Memory B cell (primary cell): ENCODE measurements at regions not wholly inside any gene's neighbourhood (a gene's known extent, or its start where the extent isn't known, plus 50 kb on each side); places are given as distances from the start of the nearest gene placed in this dataset.

Experiments used
- ATAC-seq: fragments of 150-1000 bp; cut with Tn5 transposase; 2 replicates; pipeline ENCODE4 v1.10.0; 2021; ENCODE audit warnings: low read depth, mild to moderate bottlenecking, moderate library complexity
- DNase-seq, 2 donors: peaks; one replicate each; pipeline ENCODE4 v3.0.0; 2022; ENCODE audit warnings: low spot score in 2 of 2
- H3K27ac Mint-ChIP-seq: one replicate; pipeline ENCODE4 v1.8.0; 2022; ENCODE audit warnings: mild to moderate bottlenecking, moderate library complexity, mixed read lengths
- H3K27me3 Mint-ChIP-seq: one replicate; pipeline ENCODE4 v1.8.0; 2022; ENCODE audit warnings: mixed read lengths
- H3K36me3 Mint-ChIP-seq: one replicate; pipeline ENCODE4 v1.8.0; 2022; ENCODE audit warnings: mild to moderate bottlenecking, mixed read lengths
- H3K4me1 Mint-ChIP-seq: one replicate; pipeline ENCODE4 v1.8.0; 2022; ENCODE audit warnings: mixed read lengths
- H3K4me3 Mint-ChIP-seq: one replicate; pipeline ENCODE4 v1.8.0; 2022; ENCODE audit warnings: mild to moderate bottlenecking, moderate library complexity, mixed read lengths
- H3K9me3 Mint-ChIP-seq: one replicate; pipeline ENCODE4 v1.8.0; 2022; ENCODE audit warnings: mixed read lengths

DNA sequence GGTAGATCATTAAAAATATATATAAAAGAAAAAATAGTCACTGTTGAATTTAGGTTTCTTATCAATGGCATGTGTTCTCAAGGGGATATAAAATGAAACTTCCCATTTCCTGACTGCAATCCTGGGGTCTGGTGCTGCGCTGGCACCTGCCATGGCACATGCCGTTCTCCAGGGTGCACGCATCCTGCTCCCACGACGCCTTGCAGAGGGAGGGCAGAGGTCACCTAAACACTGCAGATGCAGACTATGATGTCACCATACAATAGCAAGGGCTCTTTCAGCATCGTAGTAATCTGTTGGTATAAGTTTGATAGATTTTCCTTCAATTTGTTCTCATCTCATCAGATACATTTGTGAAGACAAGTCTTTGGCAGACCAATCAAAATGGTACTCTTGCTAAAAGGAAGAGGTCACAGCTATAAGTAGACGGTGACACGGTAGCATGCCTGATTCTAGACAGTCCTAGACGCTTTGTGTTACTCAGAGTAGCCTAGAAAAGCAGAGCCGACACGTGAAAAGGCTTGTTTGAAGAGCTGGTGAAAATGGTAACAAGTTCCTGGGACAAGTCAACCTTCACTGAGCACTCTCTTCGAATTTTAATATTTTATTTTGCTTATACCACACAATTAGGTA is 761.4 kb downstream of the DCDC2C start:
- Mint-ChIP-seq H3K4me1 (no peaks in the 10 kb centered on the region), H3K27me3 (peaks cover 2% of the 10 kb centered on the region), H3K4me3 (no peak overlapping the region), H3K9me3 (peaks cover 2% of the 10 kb centered on the region), H3K27ac (no peak overlapping the region), H3K36me3 (no peaks in the 10 kb centered on the region)
- no peak for DNase-seq
- no peak for ATAC-seq

GRCh38 chr2:4465671-4466070 is 762.3 kb downstream of the DCDC2C start:
- no peak for ATAC-seq

GRCh38 chr2:4475618-4476017 is 772.2 kb downstream of the DCDC2C start:
- no peak overlapping the region for H3K4me3 Mint-ChIP-seq
- H3K4me1 Mint-ChIP-seq, result no peaks in the 10 kb centered on the region
- H3K27ac Mint-ChIP-seq, result no peak overlapping the region
- H3K9me3 Mint-ChIP-seq, result no peaks in the 10 kb centered on the region
- ATAC-seq, result no peak
- H3K36me3 Mint-ChIP-seq, result no peaks in the 10 kb centered on the region
- H3K27me3 Mint-ChIP-seq, result no peaks in the 10 kb centered on the region
- no peak for DNase-seq

More at GRCh38 chr2:4465671-4466070, 762.3 kb downstream of the DCDC2C start:
- Mint-ChIP-seq H3K4me1 (no peaks in the 10 kb centered on the region), H3K36me3 (no peaks in the 10 kb centered on the region), H3K27ac (no peak overlapping the region), H3K9me3 (peaks cover 5% of the 10 kb centered on the region), H3K4me3 (no peak overlapping the region), H3K27me3 (peaks cover 2% of the 10 kb centered on the region)
- DNase-seq, result no peak

GRCh38 chr2:4483050-4483449 is 779.7 kb downstream of the DCDC2C start:
- DNase-seq (no peak), ATAC-seq (no peak)
- Mint-ChIP-seq H3K27me3 (no peaks in the 10 kb centered on the region), H3K27ac (no peak overlapping the region), H3K9me3 (peaks cover 14% of the 10 kb centered on the region), H3K4me3 (no peak overlapping the region), H3K4me1 (no peaks in the 10 kb centered on the region), H3K36me3 (peaks cover 2% of the 10 kb centered on the region)

GRCh38 chr2:4486971-4487370 is 783.6 kb downstream of the DCDC2C start:
- Mint-ChIP-seq H3K36me3 (peaks cover 2% of the 10 kb centered on the region), H3K4me3 (no peak overlapping the region)

GRCh38 chr2:4499316-4500030 is 796.1 kb downstream of the DCDC2C start:
- no peak for DNase-seq
- no peak overlapping the region for H3K4me3 Mint-ChIP-seq
- H3K36me3 Mint-ChIP-seq, result no peaks in the 10 kb centered on the region
- H3K9me3 Mint-ChIP-seq, result no peaks in the 10 kb centered on the region
- H3K27ac Mint-ChIP-seq, result no peak overlapping the region
- no peaks in the 10 kb centered on the region for H3K4me1 Mint-ChIP-seq
- H3K27me3 Mint-ChIP-seq, result no peaks in the 10 kb centered on the region
- no peak for ATAC-seq

More at GRCh38 chr2:4486971-4487370, 783.6 kb downstream of the DCDC2C start:
- H3K4me1 Mint-ChIP-seq, result no peaks in the 10 kb centered on the region
- H3K27ac Mint-ChIP-seq, result no peak overlapping the region
- no peak for DNase-seq
- ATAC-seq, result no peak
- H3K9me3 Mint-ChIP-seq, result peaks cover 13% of the 10 kb centered on the region
- no peaks in the 10 kb centered on the region for H3K27me3 Mint-ChIP-seq

DNA sequence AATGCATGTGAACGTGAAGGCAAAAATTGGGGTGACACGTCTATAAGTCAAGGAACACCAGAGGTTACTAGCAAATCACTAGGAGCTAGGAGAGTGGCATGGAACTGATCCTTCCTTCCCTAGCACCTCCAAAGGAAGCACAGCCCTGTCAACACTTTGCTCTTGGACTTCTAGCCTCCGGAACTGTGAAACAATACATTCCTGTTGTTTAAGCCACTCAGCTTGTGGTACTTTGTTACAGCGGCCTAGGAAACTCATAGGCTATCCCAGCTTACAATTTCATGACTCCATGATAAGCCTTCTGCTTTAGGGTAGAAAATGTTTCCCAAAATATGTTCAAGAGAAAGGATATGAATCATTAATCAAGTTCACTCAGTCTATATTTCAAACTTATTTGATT is 798.1 kb downstream of the DCDC2C start:
- no peak for ATAC-seq
- Mint-ChIP-seq H3K27ac (no peak overlapping the region), H3K27me3 (no peaks in the 10 kb centered on the region)

GRCh38 chr2:4502230-4502843 is 799.0 kb downstream of the DCDC2C start:
- H3K4me3 Mint-ChIP-seq, result no peak overlapping the region
- H3K36me3 Mint-ChIP-seq, result no peaks in the 10 kb centered on the region
- peaks cover 1% of the 10 kb centered on the region for H3K9me3 Mint-ChIP-seq
- H3K4me1 Mint-ChIP-seq, result no peaks in the 10 kb centered on the region
- ATAC-seq (no peak), DNase-seq (no peak)
- H3K27me3 Mint-ChIP-seq, result no peaks in the 10 kb centered on the region
- H3K27ac Mint-ChIP-seq, result no peak overlapping the region

More for the DNA sequence above, 798.1 kb downstream of the DCDC2C start:
- H3K4me3 Mint-ChIP-seq, result no peak overlapping the region
- no peaks in the 10 kb centered on the region for H3K4me1 Mint-ChIP-seq
- H3K36me3 Mint-ChIP-seq, result no peaks in the 10 kb centered on the region
- H3K9me3 Mint-ChIP-seq, result peaks cover 1% of the 10 kb centered on the region
- no peak for DNase-seq

DNA sequence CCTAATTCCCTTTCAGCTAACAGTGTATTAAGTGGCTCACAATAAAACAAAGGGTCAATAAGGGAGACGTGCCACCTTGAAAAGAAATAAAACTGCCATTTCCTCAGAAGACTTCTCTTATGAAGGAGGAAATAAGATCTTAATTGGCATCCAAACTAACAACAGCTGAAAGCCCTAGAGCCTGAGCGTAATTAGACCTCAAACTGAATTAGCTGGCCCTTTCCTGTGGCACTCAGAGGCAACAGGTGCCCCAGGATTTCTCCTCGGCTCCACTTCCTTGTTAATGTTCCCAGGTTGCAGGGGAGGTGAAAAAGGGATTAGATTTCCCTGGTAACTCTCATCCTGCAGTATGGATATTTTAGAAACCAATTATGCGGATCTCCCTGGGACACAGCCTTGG is 804.3 kb downstream of the DCDC2C start:
- Mint-ChIP-seq H3K36me3 (no peaks in the 10 kb centered on the region), H3K4me3 (no peak overlapping the region), H3K27me3 (peaks cover under 1% of the 10 kb centered on the region), H3K4me1 (no peaks in the 10 kb centered on the region), H3K9me3 (peaks cover 6% of the 10 kb centered on the region), H3K27ac (no peak overlapping the region)
- DNase-seq (no peak), ATAC-seq (no peak)

DNA sequence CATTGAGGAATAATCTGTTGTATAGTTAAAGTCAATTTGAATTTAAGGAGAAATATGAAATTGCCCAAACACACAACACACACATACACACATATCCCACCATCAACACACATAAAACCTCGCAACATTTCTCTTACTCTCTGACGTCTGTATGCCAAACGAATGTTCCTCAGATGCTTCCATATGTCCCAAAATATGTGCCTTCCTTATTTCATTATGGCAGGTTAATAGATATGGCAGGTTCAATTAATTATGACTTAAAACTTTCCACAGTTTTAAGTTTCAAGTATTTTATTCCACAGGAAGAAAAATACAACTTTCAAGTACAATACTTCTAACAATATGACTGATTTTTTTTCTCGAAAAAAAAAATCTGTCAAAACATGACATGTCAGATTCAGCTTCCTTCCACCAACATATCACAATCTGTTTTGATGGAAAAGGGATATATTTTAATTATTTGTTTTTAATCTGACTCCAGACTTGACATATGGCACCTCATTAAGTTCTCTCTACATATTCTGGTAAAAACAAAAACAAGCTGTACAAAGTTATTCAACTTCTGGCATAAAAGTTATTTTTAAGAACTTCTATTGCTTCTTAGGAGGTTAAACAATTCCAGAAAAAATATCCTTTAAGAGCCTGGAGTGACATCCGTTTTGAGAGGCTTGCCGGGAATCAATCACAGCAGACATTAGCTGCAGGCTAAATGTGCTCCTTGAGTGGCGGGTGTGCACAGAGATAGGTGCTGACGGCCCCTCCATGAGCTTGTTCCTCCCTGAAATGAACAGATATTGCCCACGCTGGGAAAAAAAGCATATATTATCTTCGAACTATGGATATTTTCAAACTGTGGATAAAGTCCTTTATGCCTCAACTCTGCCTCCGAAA is 812.7 kb downstream of the DCDC2C start:
- no peaks in the 10 kb centered on the region for H3K36me3 Mint-ChIP-seq
- no peak overlapping the region for H3K4me3 Mint-ChIP-seq
- ATAC-seq, result no peak
- peaks cover 2% of the 10 kb centered on the region for H3K27me3 Mint-ChIP-seq
- H3K9me3 Mint-ChIP-seq, result peaks cover 8% of the 10 kb centered on the region
- no peak for DNase-seq
- H3K4me1 Mint-ChIP-seq, result no peaks in the 10 kb centered on the region
- no peak overlapping the region for H3K27ac Mint-ChIP-seq

- no peaks in the 10 kb centered on the region for H3K4me1 Mint-ChIP-seq
- no peak overlapping the region for H3K4me3 Mint-ChIP-seq
- H3K36me3 Mint-ChIP-seq, result no peaks in the 10 kb centered on the region
- ATAC-seq, result no peak
- H3K27ac Mint-ChIP-seq, result no peak overlapping the region
- no peak for DNase-seq
- H3K27me3 Mint-ChIP-seq, result no peaks in the 10 kb centered on the region
- peaks cover 4% of the 10 kb centered on the region for H3K9me3 Mint-ChIP-seq
These were observed 815.2 kb downstream of the DCDC2C start for GRCh38 chr2:4518596-4518995.

GRCh38 chr2:4522498-4523421 is 819.4 kb downstream of the DCDC2C start:
- Mint-ChIP-seq H3K36me3 (no peaks in the 10 kb centered on the region), H3K4me3 (no peak overlapping the region), H3K9me3 (peaks cover 8% of the 10 kb centered on the region), H3K27ac (no peak overlapping the region), H3K4me1 (no peaks in the 10 kb centered on the region), H3K27me3 (no peaks in the 10 kb centered on the region)
- DNase-seq, result no peak
- no peak for ATAC-seq

DNA sequence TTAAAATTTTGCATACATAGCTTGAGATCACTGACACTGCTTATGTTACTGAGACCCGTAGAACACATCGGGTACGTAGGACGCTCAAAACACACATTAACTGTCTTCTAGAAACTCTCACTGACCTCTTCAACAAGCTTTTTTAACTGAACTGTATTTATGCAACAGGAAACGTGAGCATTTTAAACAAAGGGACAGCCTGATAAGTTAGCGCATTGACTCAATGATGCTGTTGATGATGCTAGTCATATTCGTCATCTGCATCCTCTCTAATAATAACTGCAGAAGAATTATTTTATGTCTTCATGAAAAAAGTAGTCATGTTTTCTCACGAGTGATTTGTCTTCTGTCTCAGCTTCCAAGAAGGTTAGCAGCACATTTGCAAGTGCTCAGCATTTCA is 824.0 kb downstream of the DCDC2C start:
- Mint-ChIP-seq H3K4me1 (no peaks in the 10 kb centered on the region), H3K4me3 (no peak overlapping the region), H3K36me3 (no peaks in the 10 kb centered on the region), H3K27ac (no peak overlapping the region), H3K27me3 (no peaks in the 10 kb centered on the region), H3K9me3 (peaks cover 8% of the 10 kb centered on the region)
- no peak for DNase-seq
- ATAC-seq, result no peak
